ENCODE measurements at regions not wholly inside any gene's neighbourhood (a gene's known extent, or its start where the extent isn't known, plus 50 kb on each side); places are given as distances from the start of the nearest gene placed in this dataset.

DNA sequence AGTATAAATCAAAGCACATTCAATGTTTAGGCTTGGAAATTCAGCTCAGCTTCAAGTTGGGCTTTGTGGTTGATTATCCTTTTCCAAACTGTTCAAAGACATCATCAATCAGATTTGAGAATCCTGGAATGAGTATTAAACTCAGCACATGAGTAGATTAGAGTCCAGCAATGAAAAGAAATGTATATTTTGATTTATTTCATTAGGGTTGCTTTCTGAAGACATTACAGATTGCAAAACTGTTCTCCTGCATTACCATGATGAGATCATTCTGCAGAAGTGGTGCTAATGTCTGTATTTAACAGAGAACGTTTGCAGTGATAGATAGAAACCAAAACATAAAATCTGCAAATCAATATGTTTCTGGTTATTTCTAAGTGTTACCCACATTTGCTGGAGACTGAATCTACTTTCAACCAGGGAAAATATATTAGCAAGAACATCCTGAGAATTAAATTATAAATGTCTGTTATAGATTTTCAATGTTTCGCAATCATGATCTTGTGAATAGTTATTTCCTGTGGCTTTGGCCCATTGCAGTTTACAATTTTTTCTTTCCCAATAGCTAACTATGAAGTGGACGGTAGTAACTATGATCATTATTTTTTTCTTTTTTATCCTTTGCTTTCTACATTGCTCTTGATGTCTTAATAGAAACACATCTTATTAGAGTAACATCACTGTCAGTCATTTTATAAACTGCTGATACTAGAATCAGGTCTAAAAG is 1125.7 kb upstream of the GOT2 start:
- TF ChIP-seq TCF7 (IDR thresholded peaks at IDR 0.05; ENCODE audit: borderline replicate concordance), result no peak
- TF ChIP-seq ZNF274 (IDR thresholded peaks at IDR 0.05; ENCODE audit: insufficient read depth, insufficient read length), result no peak
- no peak for TF ChIP-seq ATF3 (IDR thresholded peaks at IDR 0.05; ENCODE audit: borderline replicate concordance, extremely low read depth, low read depth, low read length)
- no peak for TF ChIP-seq ZNF24 (IDR thresholded peaks at IDR 0.05)
- TF ChIP-seq, protein P1, sequence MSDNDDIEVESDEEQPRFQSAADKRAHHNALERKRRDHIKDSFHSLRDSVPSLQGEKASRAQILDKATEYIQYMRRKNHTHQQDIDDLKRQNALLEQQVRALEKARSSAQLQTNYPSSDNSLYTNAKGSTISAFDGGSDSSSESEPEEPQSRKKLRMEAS (IDR thresholded peaks at IDR 0.05; ENCODE audit: low read depth, low read length), result no peak
- no peak for TF ChIP-seq EZH2 (IDR thresholded peaks at IDR 0.05; ENCODE audit: borderline replicate concordance, control insufficient read depth, low read depth, low read length)
- no peak for TF ChIP-seq CBFB (IDR thresholded peaks at IDR 0.05; ENCODE audit: low read depth)
- TF ChIP-seq CTCF (IDR thresholded peaks at IDR 0.05 in 2 of 3, conservative IDR thresholded peaks at IDR 0.05 in 1 of 3; ENCODE audit: control insufficient read depth in 2 of 3, extremely low read depth in 1 of 3, insufficient read depth in 1 of 3, low read depth in 3 of 3, low read length in 3 of 3), result no peak
- TF ChIP-seq CHD1 (IDR thresholded peaks at IDR 0.05; ENCODE audit: low read depth, low read length), result no peak
- no peak for TF ChIP-seq USF2 (IDR thresholded peaks at IDR 0.05; ENCODE audit: borderline replicate concordance, low read depth, low read length)
